Omental fat pad (tissue), 3 donors: ENCODE measurements at regions not wholly inside any gene's neighbourhood (a gene's known extent, or its start where the extent isn't known, plus 50 kb on each side); places are given as distances from the start of the nearest gene placed in this dataset.
"Not testable (repeated sequence)": the region's sequence is repeated elsewhere in the genome, so short reads cannot be mapped to it uniquely, and the experiment has no call there.

ENCODE experiments used
- ATAC-seq: fragments of 150-250 bp; one replicate; pipeline ENCODE4 v1.9.1; 2016; ENCODE audit warnings: mild to moderate bottlenecking, moderate library complexity; ENCODE audit not compliant: low FRiP score
- DNase-seq: peaks from one replicate; pipeline ENCODE4 v3.0.0-alpha.2; 2019; ENCODE audit warnings: low spot score
- TF ChIP-seq, protein P1 (sequence below), 3 donors: fragments of 450-650 bp; IDR thresholded peaks; one replicate each; pipeline ENCODE4 v1.5.1; 2016 to 2017; ENCODE audit warnings: antibody characterized with exemption in 3 of 3, mild to moderate bottlenecking in 3 of 3, moderate library complexity in 2 of 3

DNA sequence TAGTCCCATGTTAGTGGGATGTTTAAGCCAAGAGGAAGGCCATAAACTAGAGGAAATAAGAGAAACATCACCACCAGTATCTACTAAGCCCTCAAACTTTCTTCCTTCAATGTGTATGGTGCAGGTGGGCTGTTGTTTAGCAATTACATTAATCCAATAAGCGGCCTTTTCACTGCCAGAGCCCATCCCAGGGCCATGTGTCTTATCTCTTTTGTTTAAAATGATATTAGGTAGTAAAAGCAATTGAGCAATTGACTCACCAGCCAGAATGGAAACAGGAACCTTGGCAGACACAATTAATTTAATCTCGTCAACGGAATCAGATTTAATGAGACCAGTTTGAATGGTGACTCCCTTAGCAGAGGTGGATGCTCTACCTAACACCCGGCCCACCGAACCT, 1503.5 kb downstream of the UQCRFS1 start:
- TF ChIP-seq, protein P1, sequence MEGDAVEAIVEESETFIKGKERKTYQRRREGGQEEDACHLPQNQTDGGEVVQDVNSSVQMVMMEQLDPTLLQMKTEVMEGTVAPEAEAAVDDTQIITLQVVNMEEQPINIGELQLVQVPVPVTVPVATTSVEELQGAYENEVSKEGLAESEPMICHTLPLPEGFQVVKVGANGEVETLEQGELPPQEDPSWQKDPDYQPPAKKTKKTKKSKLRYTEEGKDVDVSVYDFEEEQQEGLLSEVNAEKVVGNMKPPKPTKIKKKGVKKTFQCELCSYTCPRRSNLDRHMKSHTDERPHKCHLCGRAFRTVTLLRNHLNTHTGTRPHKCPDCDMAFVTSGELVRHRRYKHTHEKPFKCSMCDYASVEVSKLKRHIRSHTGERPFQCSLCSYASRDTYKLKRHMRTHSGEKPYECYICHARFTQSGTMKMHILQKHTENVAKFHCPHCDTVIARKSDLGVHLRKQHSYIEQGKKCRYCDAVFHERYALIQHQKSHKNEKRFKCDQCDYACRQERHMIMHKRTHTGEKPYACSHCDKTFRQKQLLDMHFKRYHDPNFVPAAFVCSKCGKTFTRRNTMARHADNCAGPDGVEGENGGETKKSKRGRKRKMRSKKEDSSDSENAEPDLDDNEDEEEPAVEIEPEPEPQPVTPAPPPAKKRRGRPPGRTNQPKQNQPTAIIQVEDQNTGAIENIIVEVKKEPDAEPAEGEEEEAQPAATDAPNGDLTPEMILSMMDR (IDR thresholded peaks at IDR 0.05) = no peak
- DNase-seq = no peak

DNA sequence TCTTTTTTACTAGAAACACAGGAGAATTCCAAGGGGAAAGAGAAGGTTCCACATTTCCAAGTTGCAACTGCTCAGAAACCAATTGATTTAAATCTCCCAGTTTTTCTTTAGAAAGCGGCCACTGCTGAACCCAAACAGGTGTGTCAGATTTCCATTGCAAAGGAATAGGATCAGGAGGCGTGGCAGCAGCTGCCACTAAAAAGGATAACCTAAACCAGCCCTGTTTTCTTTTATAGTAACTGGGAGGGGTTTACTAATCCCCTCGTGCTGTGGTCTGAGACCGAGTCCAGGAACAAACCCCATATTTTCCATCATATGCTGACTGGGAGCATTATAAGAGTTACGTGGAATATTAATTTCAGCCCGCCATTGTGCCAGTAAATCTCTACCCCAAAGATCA, 1504.0 kb downstream of the UQCRFS1 start:
- not testable (repeated sequence) for DNase-seq, ATAC-seq

More for the DNA sequence above, 1503.5 kb downstream of the UQCRFS1 start:
- no peak for ATAC-seq

DNA sequence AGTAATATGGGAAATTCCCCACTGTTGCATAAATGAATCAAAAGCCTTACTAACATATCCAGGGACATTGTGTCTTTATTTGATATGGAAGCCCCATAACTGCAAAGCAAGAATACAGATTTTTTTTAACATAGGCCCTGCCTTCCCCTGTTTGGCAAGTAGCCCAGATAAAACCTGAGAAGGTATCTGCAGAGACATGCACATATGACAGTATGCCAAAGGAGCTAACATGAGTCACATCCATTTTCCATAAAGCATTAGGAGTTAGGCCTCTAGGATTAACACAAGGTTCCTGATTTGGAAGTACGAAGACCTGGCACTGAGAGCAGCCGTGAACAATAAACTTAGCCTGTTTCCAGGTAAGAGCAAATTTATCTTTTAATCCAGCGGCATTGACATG, 1505.9 kb downstream of the UQCRFS1 start:
- DNase-seq, ATAC-seq: not testable (repeated sequence)

DNA sequence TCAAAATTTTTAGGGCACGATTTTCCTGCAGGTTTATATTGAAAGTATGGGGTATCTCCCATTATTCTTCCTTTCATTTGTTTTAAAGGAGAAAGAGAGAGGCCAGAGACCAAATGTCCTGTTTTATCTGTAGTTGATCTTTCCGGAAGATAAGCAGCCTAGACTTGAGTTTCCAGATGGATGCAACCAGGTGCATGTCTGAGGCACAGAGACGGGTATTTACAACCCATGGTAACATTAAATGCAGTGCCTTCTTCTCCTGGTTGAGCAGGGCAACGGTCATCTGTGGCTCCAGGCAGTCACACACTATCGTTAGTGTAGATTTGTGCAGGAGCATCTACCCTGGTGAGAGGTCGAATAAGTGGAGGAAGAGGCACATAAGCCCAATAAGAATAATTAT, 1507.1 kb downstream of the UQCRFS1 start:
- TF ChIP-seq, protein P1 (IDR thresholded peaks at IDR 0.05) = no peak
- DNase-seq (no peak), ATAC-seq (no peak)

DNA sequence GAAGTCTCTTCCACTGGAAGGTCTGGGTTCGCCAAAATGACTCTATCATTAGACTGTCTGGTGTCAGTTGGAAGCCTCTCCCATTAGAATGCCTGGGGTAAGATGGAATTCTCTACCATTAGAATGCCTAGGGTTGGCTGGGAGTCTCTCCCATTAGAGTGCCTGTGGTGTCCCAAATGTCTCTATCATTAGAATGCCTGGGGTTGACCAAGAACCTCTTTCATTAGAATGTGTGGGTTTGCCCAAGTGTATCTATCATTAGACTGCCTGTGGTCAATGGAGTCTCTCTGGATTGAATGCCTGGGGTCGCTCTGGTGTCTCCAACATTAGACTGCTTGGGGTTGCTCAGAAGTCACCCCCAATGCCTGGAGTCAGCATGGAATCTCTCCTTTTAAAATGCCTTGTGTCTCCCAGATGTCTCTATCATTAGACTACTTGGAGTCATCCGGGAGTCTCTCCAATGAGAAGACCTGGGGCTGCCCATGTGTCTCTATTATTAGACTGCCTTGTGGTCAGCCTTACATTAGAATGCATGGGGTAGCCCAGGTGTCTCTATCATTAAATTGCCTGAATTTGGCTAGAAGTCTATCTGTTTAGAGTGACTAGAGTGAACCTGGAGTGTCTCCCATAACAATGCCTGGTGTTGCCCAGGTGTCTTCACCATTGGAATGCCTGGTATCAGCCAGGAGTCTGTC, 1518.4 kb downstream of the UQCRFS1 start:
- no peak for ATAC-seq
- TF ChIP-seq, protein P1 (IDR thresholded peaks at IDR 0.05) = no peak
- no peak for DNase-seq

DNA sequence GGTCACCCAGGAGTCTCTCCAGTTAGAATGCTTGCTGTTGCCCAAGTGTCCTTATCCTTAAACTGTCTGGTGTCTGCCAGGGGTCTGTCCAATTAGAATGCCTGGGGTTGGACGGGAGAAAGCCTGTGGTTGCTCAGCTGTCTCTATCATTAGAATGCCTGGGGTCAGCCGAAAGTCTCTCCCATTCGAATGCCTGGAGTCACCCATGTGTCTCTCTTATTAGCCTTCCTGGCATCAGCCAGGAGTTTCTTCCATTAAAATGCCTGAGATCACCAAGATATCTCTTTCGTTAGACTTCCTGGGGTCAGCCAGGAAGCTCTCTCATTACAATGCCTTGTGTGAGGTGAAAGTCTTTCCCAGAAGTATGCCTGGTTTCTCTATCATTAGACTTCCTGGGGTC, 1521.0 kb downstream of the UQCRFS1 start:
- TF ChIP-seq, protein P1 (IDR thresholded peaks at IDR 0.05) = no peak
- no peak for ATAC-seq
- DNase-seq = no peak

DNA sequence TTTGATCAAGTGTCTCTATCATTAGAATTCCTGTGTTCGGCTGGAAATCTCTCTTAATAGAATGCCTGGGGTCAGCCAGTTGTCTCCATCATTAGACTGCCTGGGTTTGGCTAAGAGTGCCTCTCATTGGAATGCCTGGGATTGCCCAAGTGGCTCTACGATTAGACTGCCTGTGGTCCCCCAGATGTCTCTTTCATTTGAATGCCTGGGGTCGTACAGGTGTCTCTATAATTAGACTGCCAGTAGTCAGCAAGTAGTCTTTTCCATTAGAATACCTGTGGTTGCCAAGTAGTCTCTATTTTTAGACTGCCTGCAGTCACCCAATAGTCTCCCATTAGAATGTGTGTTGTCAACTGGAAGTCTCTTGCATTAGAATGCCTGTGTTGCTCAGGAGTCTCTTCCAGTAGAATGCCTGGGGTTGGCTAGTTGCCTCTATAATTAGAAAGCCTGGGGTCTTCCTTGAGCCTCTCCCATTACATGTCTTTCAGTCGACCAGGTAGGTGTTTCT, 1523.2 kb downstream of the UQCRFS1 start:
- no peak for ATAC-seq
- TF ChIP-seq, protein P1 (IDR thresholded peaks at IDR 0.05) = no peak
- DNase-seq = no peak

DNA sequence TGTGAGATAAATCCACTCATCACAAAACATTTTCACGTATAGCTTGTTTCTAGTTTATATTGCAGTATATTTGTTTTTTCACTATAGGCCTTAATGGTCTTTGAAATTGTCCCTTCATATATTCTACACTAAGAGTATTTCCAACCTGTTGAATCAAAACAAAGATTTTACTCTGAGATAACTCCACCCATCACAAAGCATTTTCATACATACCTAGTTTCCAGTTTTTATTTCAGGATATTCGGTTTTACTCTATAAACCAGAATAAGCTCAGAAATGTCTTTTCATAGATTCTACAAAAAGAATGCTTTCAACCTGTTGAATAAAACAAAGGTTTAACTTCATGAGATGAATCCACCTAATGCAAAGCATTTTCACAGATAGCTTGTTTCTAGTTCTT, 1528.7 kb downstream of the UQCRFS1 start:
- no peak for ATAC-seq
- no peak for DNase-seq
- TF ChIP-seq, protein P1 (IDR thresholded peaks at IDR 0.05) = no peak
